ENCODE measurements at regions not wholly inside any gene's neighbourhood (a gene's known extent, or its start where the extent isn't known, plus 50 kb on each side); places are given as distances from the start of the nearest gene placed in this dataset.

- peak; percentile 84 for FAIRE-seq
- no peak overlapping the region for H2AFZ ChIP-seq (ENCODE audit: low read depth, low read length)
- H3K9me3 ChIP-seq (ENCODE audit: insufficient read depth, low read depth, low read length), result peaks cover 3% of the 10 kb centered on the region
- no peak overlapping the region for H3K4me2 ChIP-seq (ENCODE audit: low read length)
- TF ChIP-seq EZH2 (IDR thresholded peaks at IDR 0.05; ENCODE audit: insufficient read depth, low read length), result no peak
- no peak for TF ChIP-seq CTCF (IDR thresholded peaks at IDR 0.05; ENCODE audit: insufficient read depth, low read depth, low read length)
- H3K4me3 ChIP-seq (ENCODE audit: insufficient read depth, low read depth, low read length), result no peak overlapping the region
- no peaks in the 10 kb centered on the region for H3K27me3 Mint-ChIP-seq (ENCODE audit: low read depth, unreplicated experiment)
- peak; percentile 73 for DNase-seq (ENCODE audit: low read depth)
- H3K4me3 Mint-ChIP-seq (ENCODE audit: unreplicated experiment), result no peak overlapping the region
- no peaks in the 10 kb centered on the region for H3K36me3 ChIP-seq (ENCODE audit: insufficient read depth, low read length)
- no peaks in the 10 kb centered on the region for H3K27me3 ChIP-seq (ENCODE audit: insufficient read depth, low read length)
- no peaks in the 10 kb centered on the region for H3K79me2 ChIP-seq (ENCODE audit: insufficient read depth, low read length)
- no peak overlapping the region for H3K9ac ChIP-seq (ENCODE audit: low read length)
- peaks cover 5% of the 10 kb centered on the region for H3K4me1 Mint-ChIP-seq (ENCODE audit: low read depth, unreplicated experiment)
- H3K27ac Mint-ChIP-seq (ENCODE audit: unreplicated experiment), result no peak overlapping the region
- H3K4me1 ChIP-seq (ENCODE audit: insufficient read depth, low read length), result no peaks in the 10 kb centered on the region
- no peaks in the 10 kb centered on the region for H3K36me3 Mint-ChIP-seq (ENCODE audit: low read depth, unreplicated experiment)
- H3K9me3 Mint-ChIP-seq (ENCODE audit: unreplicated experiment), result peaks cover 8% of the 10 kb centered on the region
- no peaks in the 10 kb centered on the region for H4K20me1 ChIP-seq (ENCODE audit: insufficient read depth, low read length)
- H3K27ac ChIP-seq (ENCODE audit: low read depth, low read length), result no peak overlapping the region
These were observed 420.3 kb upstream of the CFAP20DC start for GRCh38 chr3:59469948-59470723.

GRCh38 chr3:59467476-59467875, 417.7 kb upstream of the CFAP20DC start:
- Histone ChIP-seq H3K4me1 (ENCODE audit: insufficient read depth, low read length) (no peaks in the 10 kb centered on the region), H3K79me2 (ENCODE audit: insufficient read depth, low read length) (no peaks in the 10 kb centered on the region), H3K27me3 (ENCODE audit: insufficient read depth, low read length) (no peaks in the 10 kb centered on the region), H3K4me2 (ENCODE audit: low read length) (no peak overlapping the region), H3K9me3 (ENCODE audit: insufficient read depth, low read depth, low read length) (peaks cover 3% of the 10 kb centered on the region), H2AFZ (ENCODE audit: low read depth, low read length) (no peak overlapping the region), H3K36me3 (ENCODE audit: insufficient read depth, low read length) (no peaks in the 10 kb centered on the region), H4K20me1 (ENCODE audit: insufficient read depth, low read length) (no peaks in the 10 kb centered on the region), H3K27ac (ENCODE audit: low read depth, low read length) (no peak overlapping the region), H3K9ac (ENCODE audit: low read length) (no peak overlapping the region), H3K4me3 (ENCODE audit: insufficient read depth, low read depth, low read length) (no peak overlapping the region)
- DNase-seq (ENCODE audit: low read depth), result no peak
- H3K27ac Mint-ChIP-seq (ENCODE audit: unreplicated experiment), result no peak overlapping the region
- no peak for FAIRE-seq
- H3K4me3 Mint-ChIP-seq (ENCODE audit: unreplicated experiment), result no peak overlapping the region
- no peaks in the 10 kb centered on the region for H3K36me3 Mint-ChIP-seq (ENCODE audit: low read depth, unreplicated experiment)
- H3K27me3 Mint-ChIP-seq (ENCODE audit: low read depth, unreplicated experiment), result no peaks in the 10 kb centered on the region
- no peak for TF ChIP-seq CTCF (IDR thresholded peaks at IDR 0.05; ENCODE audit: insufficient read depth, low read depth, low read length)
- no peak for TF ChIP-seq EZH2 (IDR thresholded peaks at IDR 0.05; ENCODE audit: insufficient read depth, low read length)
- H3K9me3 Mint-ChIP-seq (ENCODE audit: unreplicated experiment), result peaks cover 8% of the 10 kb centered on the region
- peaks cover 2% of the 10 kb centered on the region for H3K4me1 Mint-ChIP-seq (ENCODE audit: low read depth, unreplicated experiment)

GRCh38 chr3:59464187-59464586, 414.4 kb upstream of the CFAP20DC start:
- H3K36me3 Mint-ChIP-seq (ENCODE audit: low read depth, unreplicated experiment), result no peaks in the 10 kb centered on the region
- H3K36me3 ChIP-seq (ENCODE audit: insufficient read depth, low read length), result no peaks in the 10 kb centered on the region
- TF ChIP-seq EZH2 (IDR thresholded peaks at IDR 0.05; ENCODE audit: insufficient read depth, low read length), result no peak
- no peak for TF ChIP-seq CTCF (IDR thresholded peaks at IDR 0.05; ENCODE audit: insufficient read depth, low read depth, low read length)
- H3K27ac Mint-ChIP-seq (ENCODE audit: unreplicated experiment), result no peak overlapping the region
- H2AFZ ChIP-seq (ENCODE audit: low read depth, low read length), result no peak overlapping the region
- H3K4me3 ChIP-seq (ENCODE audit: insufficient read depth, low read depth, low read length), result no peak overlapping the region
- H3K4me1 ChIP-seq (ENCODE audit: insufficient read depth, low read length), result no peaks in the 10 kb centered on the region
- no peaks in the 10 kb centered on the region for H3K79me2 ChIP-seq (ENCODE audit: insufficient read depth, low read length)
- FAIRE-seq (no peak), DNase-seq (ENCODE audit: low read depth) (no peak)
- H3K9me3 ChIP-seq (ENCODE audit: insufficient read depth, low read depth, low read length), result no peaks in the 10 kb centered on the region
- H4K20me1 ChIP-seq (ENCODE audit: insufficient read depth, low read length), result no peaks in the 10 kb centered on the region
- H3K27me3 Mint-ChIP-seq (ENCODE audit: low read depth, unreplicated experiment), result no peaks in the 10 kb centered on the region
- H3K4me2 ChIP-seq (ENCODE audit: low read length), result no peak overlapping the region
- H3K4me1 Mint-ChIP-seq (ENCODE audit: low read depth, unreplicated experiment), result no peaks in the 10 kb centered on the region
- no peak overlapping the region for H3K4me3 Mint-ChIP-seq (ENCODE audit: unreplicated experiment)
- peaks cover 5% of the 10 kb centered on the region for H3K9me3 Mint-ChIP-seq (ENCODE audit: unreplicated experiment)
- no peaks in the 10 kb centered on the region for H3K27me3 ChIP-seq (ENCODE audit: insufficient read depth, low read length)
- H3K9ac ChIP-seq (ENCODE audit: low read length), result no peak overlapping the region
- no peak overlapping the region for H3K27ac ChIP-seq (ENCODE audit: low read depth, low read length)
